Brain microvascular endothelial cell (primary cell): ENCODE measurements at regions not wholly inside any gene's neighbourhood (a gene's known extent, or its start where the extent isn't known, plus 50 kb on each side); places are given as distances from the start of the nearest gene placed in this dataset.

Experiments
- DNase-seq: peaks from one replicate; pipeline ENCODE4 v3.0.0-alpha.2; 2020
- H3K27ac ChIP-seq: fragments of 250-450 bp; sonication (Bioruptor Pico); 2 replicates; pipeline ENCODE4 v1.5.1; 2020; ENCODE audit warnings: mild to moderate bottlenecking, moderate library complexity
- H3K27me3 ChIP-seq: fragments of 250-450 bp; sonication (Bioruptor Pico); replicated peaks from 2 replicates; pipeline ENCODE4 v1.5.1; 2020; ENCODE audit warnings: mild to moderate bottlenecking
- H3K36me3 ChIP-seq: fragments of 250-450 bp; sonication (Bioruptor Pico); replicated peaks from 2 replicates; pipeline ENCODE4 v1.5.1; 2020; ENCODE audit warnings: mild to moderate bottlenecking
- H3K4me3 ChIP-seq: 2 replicates; pipeline ENCODE4 v1.5.1; 2011; ENCODE audit warnings: low read depth, mild to moderate bottlenecking, control low read depth, low read length, moderate library complexity
- in situ Hi-C: cut with HindIII; loops from 2 replicates; pipeline ENCODE4 v1.10.0; 2017; ENCODE audit warnings: low sequenced_read_pairs, low pct_ligation_motif_present
- TF ChIP-seq, protein P1 (sequence below): IDR thresholded peaks from 2 replicates; pipeline ENCODE4 v1.5.1; 2011; ENCODE audit warnings: low read depth, mild to moderate bottlenecking, moderate library complexity, low read length, control low read depth, inconsistent platforms; ENCODE audit errors: missing control alignments

- no peak overlapping the region for H3K4me3 ChIP-seq
- TF ChIP-seq, protein P1, sequence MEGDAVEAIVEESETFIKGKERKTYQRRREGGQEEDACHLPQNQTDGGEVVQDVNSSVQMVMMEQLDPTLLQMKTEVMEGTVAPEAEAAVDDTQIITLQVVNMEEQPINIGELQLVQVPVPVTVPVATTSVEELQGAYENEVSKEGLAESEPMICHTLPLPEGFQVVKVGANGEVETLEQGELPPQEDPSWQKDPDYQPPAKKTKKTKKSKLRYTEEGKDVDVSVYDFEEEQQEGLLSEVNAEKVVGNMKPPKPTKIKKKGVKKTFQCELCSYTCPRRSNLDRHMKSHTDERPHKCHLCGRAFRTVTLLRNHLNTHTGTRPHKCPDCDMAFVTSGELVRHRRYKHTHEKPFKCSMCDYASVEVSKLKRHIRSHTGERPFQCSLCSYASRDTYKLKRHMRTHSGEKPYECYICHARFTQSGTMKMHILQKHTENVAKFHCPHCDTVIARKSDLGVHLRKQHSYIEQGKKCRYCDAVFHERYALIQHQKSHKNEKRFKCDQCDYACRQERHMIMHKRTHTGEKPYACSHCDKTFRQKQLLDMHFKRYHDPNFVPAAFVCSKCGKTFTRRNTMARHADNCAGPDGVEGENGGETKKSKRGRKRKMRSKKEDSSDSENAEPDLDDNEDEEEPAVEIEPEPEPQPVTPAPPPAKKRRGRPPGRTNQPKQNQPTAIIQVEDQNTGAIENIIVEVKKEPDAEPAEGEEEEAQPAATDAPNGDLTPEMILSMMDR = no peak
- H3K27ac ChIP-seq = no peak overlapping the region
- H3K36me3 ChIP-seq = no peaks in the 10 kb centered on the region
- in situ Hi-C loops = no loop called here
- H3K27me3 ChIP-seq = no peaks in the 10 kb centered on the region
- no peak for DNase-seq
Observed at GRCh38 chr3:13237776-13238490, 164.7 kb upstream of the IQSEC1 start.

GRCh38 chr3:13236557-13237173 lies 163.4 kb upstream of the IQSEC1 start:
- in situ Hi-C loops = no loop called here
- Histone ChIP-seq H3K4me3 (no peak overlapping the region), H3K27me3 (peaks cover 4% of the 10 kb centered on the region), H3K27ac (no peak overlapping the region), H3K36me3 (no peaks in the 10 kb centered on the region)
- DNase-seq = no peak
- TF ChIP-seq, protein P1 = no peak

- in situ Hi-C loops = no loop called here
Observed at GRCh38 chr3:13235897-13236296, 162.7 kb upstream of the IQSEC1 start.

DNA sequence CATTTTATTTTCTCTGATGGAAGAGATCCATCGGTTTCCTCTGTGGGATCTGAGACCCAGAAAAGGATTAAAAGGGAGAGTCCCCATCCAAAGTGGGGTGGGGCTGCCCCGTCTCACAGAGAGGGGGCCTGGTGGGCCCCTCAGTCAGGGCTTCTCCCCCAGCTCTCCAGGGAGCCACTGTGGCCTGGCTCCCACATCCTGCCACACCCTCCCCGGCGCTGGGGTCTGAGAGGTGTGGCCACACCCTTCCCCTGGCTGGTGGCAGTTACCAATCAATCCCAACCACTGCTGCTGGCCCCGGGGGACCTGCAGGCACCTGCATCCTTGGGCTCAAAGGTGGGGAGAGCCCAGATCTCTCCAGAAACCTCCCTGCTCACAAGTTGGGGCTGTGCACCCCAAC lies 161.8 kb upstream of the IQSEC1 start:
- in situ Hi-C loops = no loop called here
- Histone ChIP-seq H3K4me3 (no peak overlapping the region), H3K27ac (no peak overlapping the region), H3K27me3 (peaks cover 4% of the 10 kb centered on the region), H3K36me3 (no peaks in the 10 kb centered on the region)
- DNase-seq = no peak
- TF ChIP-seq, protein P1 = no peak

More at GRCh38 chr3:13235897-13236296, 162.7 kb upstream of the IQSEC1 start:
- peaks cover 4% of the 10 kb centered on the region for H3K27me3 ChIP-seq
- TF ChIP-seq, protein P1 = no peak
- no peak overlapping the region for H3K27ac ChIP-seq
- H3K4me3 ChIP-seq = no peak overlapping the region
- H3K36me3 ChIP-seq = no peaks in the 10 kb centered on the region
- no peak for DNase-seq

DNA sequence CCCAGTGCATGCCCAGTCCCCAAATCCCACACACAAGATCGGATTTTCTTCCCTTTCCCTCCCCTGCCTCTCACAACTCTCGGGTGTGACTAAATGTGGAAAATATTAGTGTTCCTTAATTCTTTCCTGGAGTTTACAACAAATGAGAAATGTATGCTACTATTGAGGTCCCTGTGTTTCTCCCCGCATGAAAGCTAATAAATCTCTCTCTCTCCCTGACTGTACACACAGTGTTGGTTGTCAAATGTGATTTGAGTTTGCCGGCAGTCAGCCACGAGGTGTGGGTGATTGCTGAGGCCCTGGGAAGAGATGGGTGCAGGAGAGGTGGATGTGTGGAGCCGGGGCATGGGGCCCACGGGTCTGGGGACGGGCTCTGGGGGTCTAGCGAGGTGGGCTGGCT lies 161.4 kb upstream of the IQSEC1 start:
- no peak for DNase-seq
- TF ChIP-seq, protein P1 = no peak
- H3K27ac ChIP-seq = no peak overlapping the region
- no peaks in the 10 kb centered on the region for H3K36me3 ChIP-seq
- no peak overlapping the region for H3K4me3 ChIP-seq
- in situ Hi-C loops = no loop called here
- H3K27me3 ChIP-seq = peaks cover 4% of the 10 kb centered on the region
